GM12892 (cell line): ENCODE measurements at regions not wholly inside any gene's neighbourhood (a gene's known extent, or its start where the extent isn't known, plus 50 kb on each side); places are given as distances from the start of the nearest gene placed in this dataset.

ENCODE experiments used
- POLR2A ChIP-seq: IDR thresholded peaks from 2 replicates; pipeline ENCODE4 v1.6.1; 2011; ENCODE audit warnings: low read depth, low read length, control low read depth
- POLR2AphosphoS5 ChIP-seq: IDR thresholded peaks from 2 replicates; pipeline ENCODE4 v1.6.1; 2011; ENCODE audit warnings: low read depth, low read length, control low read depth
- TAF1 ChIP-seq: IDR thresholded peaks from 2 replicates; pipeline ENCODE4 v1.6.1; 2011; ENCODE audit warnings: low read depth, mild to moderate bottlenecking, control low read depth, low read length, borderline replicate concordance

- TF ChIP-seq POLR2AphosphoS5 (no peak), POLR2A (no peak), TAF1 (no peak)
Measured at GRCh38 chr13:64417581-64417980, 2812.6 kb downstream of the PCDH9 start.
